DND-41 (cell line): ENCODE measurements at regions not wholly inside any gene's neighbourhood (a gene's known extent, or its start where the extent isn't known, plus 50 kb on each side); places are given as distances from the start of the nearest gene placed in this dataset.

ENCODE experiments used
- ATAC-seq: fragments of 200-7000 bp; cut with Tn5 transposase; 3 replicates; pipeline ENCODE4 v1.9.1; 2021; ENCODE audit warnings: low read depth; ENCODE audit not compliant: insufficient read depth
- DNase-seq: peaks from one replicate; pipeline ENCODE4 v3.0.0-alpha.2; 2020
- H2AFZ ChIP-seq: 2 replicates; pipeline ENCODE4 v1.6.0; 2012; ENCODE audit warnings: low read depth, low read length
- H3K27ac ChIP-seq: 2 replicates; pipeline ENCODE4 v1.5.1; 2012; ENCODE audit warnings: low read length, inconsistent platforms
- H3K27me3 ChIP-seq: fragments of 200-600 bp; sonication (generic); 2 replicates; pipeline ENCODE4 v1.6.0; 2012; ENCODE audit warnings: low read length, mild to moderate bottlenecking, inconsistent platforms; ENCODE audit not compliant: insufficient read depth, poor library complexity
- H3K36me3 ChIP-seq: 2 replicates; pipeline ENCODE4 v1.5.1; 2012; ENCODE audit warnings: low read length, inconsistent platforms; ENCODE audit not compliant: insufficient read depth
- H3K4me1 ChIP-seq: 2 replicates; pipeline ENCODE4 v1.5.1; 2012; ENCODE audit warnings: mild to moderate bottlenecking, low read length; ENCODE audit not compliant: insufficient read depth
- H3K4me2 ChIP-seq: 2 replicates; pipeline ENCODE4 v1.6.0; 2012; ENCODE audit warnings: mild to moderate bottlenecking, moderate library complexity, low read length, inconsistent platforms; ENCODE audit not compliant: insufficient read depth
- H3K4me3 ChIP-seq, 2 experiments: fragments of 200-600 bp in 1 of 2; shearing (Covaris generic) in 1 of 2; 2 replicates each; pipeline ENCODE4 v1.5.1; 2012 to 2016; ENCODE audit warnings: inconsistent platforms in 2 of 2, low read length in 2 of 2, mild to moderate bottlenecking in 2 of 2, low read depth in 1 of 2, moderate library complexity in 1 of 2
- H3K79me2 ChIP-seq: 2 replicates; pipeline ENCODE4 v1.6.0; 2012; ENCODE audit warnings: low read length, inconsistent platforms; ENCODE audit not compliant: insufficient read depth
- H3K9ac ChIP-seq: 2 replicates; pipeline ENCODE4 v1.6.0; 2012; ENCODE audit warnings: low read depth, mild to moderate bottlenecking, inconsistent platforms, low read length, moderate library complexity
- H3K9me3 ChIP-seq: 2 replicates; pipeline ENCODE4 v1.5.1; 2012; ENCODE audit warnings: low read length, moderate library complexity, mild to moderate bottlenecking, inconsistent platforms; ENCODE audit not compliant: insufficient read depth, severe bottlenecking
- H4K20me1 ChIP-seq: 2 replicates; pipeline ENCODE4 v1.6.0; 2012; ENCODE audit warnings: low read length; ENCODE audit not compliant: insufficient read depth
- CTCF ChIP-seq: IDR thresholded peaks from 2 replicates; pipeline ENCODE4 v1.5.1; 2012; ENCODE audit warnings: borderline replicate concordance, low read length, moderate library complexity, mild to moderate bottlenecking; ENCODE audit not compliant: poor library complexity, severe bottlenecking; ENCODE audit errors: extremely low read depth
- EZH2 ChIP-seq: IDR thresholded peaks from 3 replicates; pipeline ENCODE4 v1.6.1; 2012; ENCODE audit warnings: borderline replicate concordance, low read depth, mild to moderate bottlenecking, moderate library complexity, low read length, inconsistent platforms; ENCODE audit not compliant: severe bottlenecking

GRCh38 chr6:95230071-95230740 is 347.1 kb upstream of the MANEA start:
- no peak for ATAC-seq
- H2AFZ ChIP-seq: no peak overlapping the region

GRCh38 chr6:95231416-95231815 is 345.9 kb upstream of the MANEA start:
- no peak overlapping the region for H3K27ac ChIP-seq
- TF ChIP-seq CTCF: no peak
- TF ChIP-seq EZH2: no peak

More at GRCh38 chr6:95230071-95230740, 347.1 kb upstream of the MANEA start:
- H3K79me2 ChIP-seq: no peaks in the 10 kb centered on the region
- H3K27me3 ChIP-seq: no peaks in the 10 kb centered on the region
- no peak overlapping the region for H3K4me3 ChIP-seq
- no peak overlapping the region for H3K9ac ChIP-seq
- DNase-seq: no peak
- H4K20me1 ChIP-seq: no peaks in the 10 kb centered on the region
- no peaks in the 10 kb centered on the region for H3K36me3 ChIP-seq
- no peak overlapping the region for H3K4me2 ChIP-seq
- no peak for TF ChIP-seq EZH2
- TF ChIP-seq CTCF: no peak
- no peak overlapping the region for H3K27ac ChIP-seq
- H3K9me3 ChIP-seq: no peaks in the 10 kb centered on the region
- H3K4me1 ChIP-seq: no peaks in the 10 kb centered on the region

GRCh38 chr6:95232446-95232845 is 344.9 kb upstream of the MANEA start:
- Histone ChIP-seq H3K9me3 (no peaks in the 10 kb centered on the region), H3K9ac (no peak overlapping the region), H3K4me1 (no peaks in the 10 kb centered on the region), H2AFZ (no peak overlapping the region), H3K4me2 (no peak overlapping the region), H3K4me3 (no peak overlapping the region), H4K20me1 (no peaks in the 10 kb centered on the region), H3K27me3 (no peaks in the 10 kb centered on the region), H3K36me3 (no peaks in the 10 kb centered on the region), H3K27ac (no peak overlapping the region), H3K79me2 (no peaks in the 10 kb centered on the region)
- ATAC-seq (no peak), DNase-seq (no peak)
- TF ChIP-seq EZH2 (no peak), CTCF (no peak)

More at GRCh38 chr6:95231416-95231815, 345.9 kb upstream of the MANEA start:
- ATAC-seq: no peak
- no peaks in the 10 kb centered on the region for H4K20me1 ChIP-seq
- no peaks in the 10 kb centered on the region for H3K4me1 ChIP-seq
- H3K9me3 ChIP-seq: no peaks in the 10 kb centered on the region
- no peaks in the 10 kb centered on the region for H3K36me3 ChIP-seq
- no peak for DNase-seq
- H3K4me3 ChIP-seq: no peak overlapping the region
- no peaks in the 10 kb centered on the region for H3K27me3 ChIP-seq
- H2AFZ ChIP-seq: no peak overlapping the region
- H3K4me2 ChIP-seq: no peak overlapping the region
- no peaks in the 10 kb centered on the region for H3K79me2 ChIP-seq
- H3K9ac ChIP-seq: no peak overlapping the region
